ENCODE measurements at regions not wholly inside any gene's neighbourhood (a gene's known extent, or its start where the extent isn't known, plus 50 kb on each side); places are given as distances from the start of the nearest gene placed in this dataset.
"Not testable (repeated sequence)": the region's sequence is repeated elsewhere in the genome, so short reads cannot be mapped to it uniquely, and the experiment has no call there.

GRCh38 chr3:177402533-177402932 is 205.3 kb upstream of the TBL1XR1 start:
- DNase-seq: no peak

GRCh38 chr3:177405191-177405672 is 207.9 kb upstream of the TBL1XR1 start:
- DNase-seq: no peak

- DNase-seq: no peak
These were observed 213.4 kb upstream of the TBL1XR1 start for GRCh38 chr3:177410730-177411129.

- no peak for DNase-seq
These were observed 213.9 kb upstream of the TBL1XR1 start for GRCh38 chr3:177411201-177411600.

GRCh38 chr3:177412677-177413170 is 215.4 kb upstream of the TBL1XR1 start:
- DNase-seq: not testable (repeated sequence)

GRCh38 chr3:177414093-177414492 is 216.8 kb upstream of the TBL1XR1 start:
- DNase-seq: no peak

- DNase-seq: no peak
These were observed 221.5 kb upstream of the TBL1XR1 start for GRCh38 chr3:177418787-177419186.

- no peak for DNase-seq
These were observed 222.8 kb upstream of the TBL1XR1 start for GRCh38 chr3:177419904-177420601.

GRCh38 chr3:177420651-177421480 is 223.6 kb upstream of the TBL1XR1 start:
- DNase-seq: no peak

GRCh38 chr3:177421481-177421785 is 224.2 kb upstream of the TBL1XR1 start:
- DNase-seq: no peak

GRCh38 chr3:177424521-177424920 is 227.2 kb upstream of the TBL1XR1 start:
- DNase-seq: no peak

- no peak for DNase-seq
These were observed 227.8 kb upstream of the TBL1XR1 start for GRCh38 chr3:177425042-177425441.

GRCh38 chr3:177426106-177426877 is 229.0 kb upstream of the TBL1XR1 start:
- no peak for DNase-seq

- DNase-seq: no peak
These were observed 229.7 kb upstream of the TBL1XR1 start for GRCh38 chr3:177426878-177427495.

- no peak for DNase-seq
These were observed 230.3 kb upstream of the TBL1XR1 start for GRCh38 chr3:177427540-177427939.

- DNase-seq: no peak
These were observed 231.8 kb upstream of the TBL1XR1 start for GRCh38 chr3:177429079-177429478.

GRCh38 chr3:177429771-177430170 is 232.5 kb upstream of the TBL1XR1 start:
- no peak for DNase-seq

GRCh38 chr3:177430653-177431052 is 233.4 kb upstream of the TBL1XR1 start:
- DNase-seq: no peak

- DNase-seq: no peak
These were observed 234.4 kb upstream of the TBL1XR1 start for GRCh38 chr3:177431525-177432176.

GRCh38 chr3:177435301-177435700 is 238.0 kb upstream of the TBL1XR1 start:
- DNase-seq: no peak

- DNase-seq: no peak
These were observed 240.4 kb upstream of the TBL1XR1 start for GRCh38 chr3:177437513-177438337.

All from islet precursor cell (in vitro differentiated cells).